ENCODE measurements at regions not wholly inside any gene's neighbourhood (a gene's known extent, or its start where the extent isn't known, plus 50 kb on each side); places are given as distances from the start of the nearest gene placed in this dataset.

DNA sequence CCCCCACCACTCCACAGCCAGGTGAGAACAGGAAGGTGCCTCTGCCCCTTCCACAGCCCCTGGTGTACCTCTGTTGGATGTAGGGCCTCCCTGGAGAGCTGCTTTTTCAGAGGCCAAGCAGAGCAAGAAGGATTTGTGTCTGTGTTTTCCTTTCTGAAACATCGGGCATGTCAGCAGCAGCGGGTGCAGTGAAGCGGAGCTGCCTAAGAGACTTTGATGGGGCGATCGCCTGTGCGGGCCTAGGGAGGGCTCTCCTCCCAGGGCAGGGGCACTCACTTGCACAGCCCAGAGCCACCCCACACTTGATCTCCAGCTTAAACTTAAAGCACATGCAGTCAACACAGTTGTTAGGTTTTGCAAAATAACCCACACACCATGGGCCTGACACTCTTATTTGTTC is 324.7 kb downstream of the ACTR3B start:
- Histone ChIP-seq H4K20me1 (ENCODE audit: insufficient read depth) (no peaks in the 10 kb centered on the region), H3K4me3 (ENCODE audit: low read length) (no peak overlapping the region), H3K27me3 (ENCODE audit: insufficient read depth, low read depth, low read length) (no peaks in the 10 kb centered on the region), H3K9me3 (ENCODE audit: low read length) (no peaks in the 10 kb centered on the region), H3K9me2 (ENCODE audit: insufficient read depth, low read length) (no peaks in the 10 kb centered on the region), H3K9ac (ENCODE audit: low read length) (no peak overlapping the region), H3K36me3 (ENCODE audit: insufficient read depth, low read length) (no peaks in the 10 kb centered on the region), H3F3A (ENCODE audit: insufficient read depth, low read length, poor library complexity, severe bottlenecking) (no peaks in the 10 kb centered on the region), H3K27ac (ENCODE audit: low read length) (no peak overlapping the region), H3K4me2 (ENCODE audit: low read length) (no peak overlapping the region), H3K79me2 (replicated peaks; ENCODE audit: insufficient read depth, low read length) (no peaks in the 10 kb centered on the region), H2AFZ (ENCODE audit: low read depth, low read length) (no peak overlapping the region)
- no peak for TF ChIP-seq EP300 (conservative IDR thresholded peaks at IDR 0.05; ENCODE audit: poor library complexity, severe bottlenecking)
- TF ChIP-seq SMC3 (conservative IDR thresholded peaks at IDR 0.05; ENCODE audit: poor library complexity): no peak
- no peak for TF ChIP-seq REST (IDR thresholded peaks at IDR 0.05; ENCODE audit: borderline replicate concordance)
- TF ChIP-seq, protein P1, sequence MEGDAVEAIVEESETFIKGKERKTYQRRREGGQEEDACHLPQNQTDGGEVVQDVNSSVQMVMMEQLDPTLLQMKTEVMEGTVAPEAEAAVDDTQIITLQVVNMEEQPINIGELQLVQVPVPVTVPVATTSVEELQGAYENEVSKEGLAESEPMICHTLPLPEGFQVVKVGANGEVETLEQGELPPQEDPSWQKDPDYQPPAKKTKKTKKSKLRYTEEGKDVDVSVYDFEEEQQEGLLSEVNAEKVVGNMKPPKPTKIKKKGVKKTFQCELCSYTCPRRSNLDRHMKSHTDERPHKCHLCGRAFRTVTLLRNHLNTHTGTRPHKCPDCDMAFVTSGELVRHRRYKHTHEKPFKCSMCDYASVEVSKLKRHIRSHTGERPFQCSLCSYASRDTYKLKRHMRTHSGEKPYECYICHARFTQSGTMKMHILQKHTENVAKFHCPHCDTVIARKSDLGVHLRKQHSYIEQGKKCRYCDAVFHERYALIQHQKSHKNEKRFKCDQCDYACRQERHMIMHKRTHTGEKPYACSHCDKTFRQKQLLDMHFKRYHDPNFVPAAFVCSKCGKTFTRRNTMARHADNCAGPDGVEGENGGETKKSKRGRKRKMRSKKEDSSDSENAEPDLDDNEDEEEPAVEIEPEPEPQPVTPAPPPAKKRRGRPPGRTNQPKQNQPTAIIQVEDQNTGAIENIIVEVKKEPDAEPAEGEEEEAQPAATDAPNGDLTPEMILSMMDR (IDR thresholded peaks at IDR 0.05; ENCODE audit: poor library complexity, severe bottlenecking): no peak
- TF ChIP-seq POLR2AphosphoS5 (IDR thresholded peaks at IDR 0.05): no peak
- TF ChIP-seq EZH2 (IDR thresholded peaks at IDR 0.05; ENCODE audit: borderline replicate concordance, insufficient read depth, low read length, poor library complexity, severe bottlenecking): no peak
- no peak for TF ChIP-seq TAF1 (IDR thresholded peaks at IDR 0.05; ENCODE audit: low read depth)
- no peak for TF ChIP-seq MXI1 (conservative IDR thresholded peaks at IDR 0.05; ENCODE audit: poor library complexity, severe bottlenecking)
- no peak for TF ChIP-seq RAD21 (conservative IDR thresholded peaks at IDR 0.05)

DNA sequence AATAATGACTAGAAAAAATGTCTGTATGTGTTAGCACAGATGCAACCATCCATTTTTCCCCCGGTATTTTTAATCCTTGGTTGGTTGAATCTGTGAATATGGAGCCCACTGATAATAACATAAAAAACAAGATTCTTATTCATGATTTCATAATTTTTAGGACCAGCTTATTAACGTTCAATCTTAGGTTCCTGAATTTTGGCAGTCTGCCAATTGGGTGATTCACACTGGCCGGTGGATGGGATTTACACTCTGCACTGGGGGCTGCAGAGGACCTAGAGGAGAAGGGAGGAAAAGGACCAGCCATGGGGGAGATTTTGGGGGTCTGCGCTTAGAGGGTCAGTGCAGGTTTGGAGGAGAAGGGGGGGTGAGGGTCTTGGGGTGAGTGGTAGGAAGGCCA is 327.9 kb downstream of the ACTR3B start:
- H2AFZ ChIP-seq (ENCODE audit: low read depth, low read length): no peak overlapping the region
- no peak overlapping the region for H3K9ac ChIP-seq (ENCODE audit: low read length)
- no peaks in the 10 kb centered on the region for H3K9me2 ChIP-seq (ENCODE audit: insufficient read depth, low read length)
- no peaks in the 10 kb centered on the region for H4K20me1 ChIP-seq (ENCODE audit: insufficient read depth)
- H3K4me2 ChIP-seq (ENCODE audit: low read length): no peak overlapping the region
- no peaks in the 10 kb centered on the region for H3K79me2 ChIP-seq (replicated peaks; ENCODE audit: insufficient read depth, low read length)
- no peaks in the 10 kb centered on the region for H3F3A ChIP-seq (ENCODE audit: insufficient read depth, low read length, poor library complexity, severe bottlenecking)
- no peaks in the 10 kb centered on the region for H3K36me3 ChIP-seq (ENCODE audit: insufficient read depth, low read length)
- no peaks in the 10 kb centered on the region for H3K9me3 ChIP-seq (ENCODE audit: low read length)
- TF ChIP-seq SMC3 (conservative IDR thresholded peaks at IDR 0.05; ENCODE audit: poor library complexity) (no peak), POLR2AphosphoS5 (IDR thresholded peaks at IDR 0.05) (no peak), MXI1 (conservative IDR thresholded peaks at IDR 0.05; ENCODE audit: poor library complexity, severe bottlenecking) (no peak), EZH2 (IDR thresholded peaks at IDR 0.05; ENCODE audit: borderline replicate concordance, insufficient read depth, low read length, poor library complexity, severe bottlenecking) (no peak), EP300 (conservative IDR thresholded peaks at IDR 0.05; ENCODE audit: poor library complexity, severe bottlenecking) (no peak), TAF1 (IDR thresholded peaks at IDR 0.05; ENCODE audit: low read depth) (no peak), RAD21 (conservative IDR thresholded peaks at IDR 0.05) (no peak), REST (IDR thresholded peaks at IDR 0.05; ENCODE audit: borderline replicate concordance) (no peak)
- TF ChIP-seq, protein P1 (IDR thresholded peaks at IDR 0.05; ENCODE audit: poor library complexity, severe bottlenecking): no peak
- no peak overlapping the region for H3K4me3 ChIP-seq (ENCODE audit: low read length)
- H3K27ac ChIP-seq (ENCODE audit: low read length): no peak overlapping the region
- no peaks in the 10 kb centered on the region for H3K27me3 ChIP-seq (ENCODE audit: insufficient read depth, low read depth, low read length)
